Endometrium (tissue), 2 donors: ENCODE measurements at regions not wholly inside any gene's neighbourhood (a gene's known extent, or its start where the extent isn't known, plus 50 kb on each side); places are given as distances from the start of the nearest gene placed in this dataset.
"Not testable (repeated sequence)": the region's sequence is repeated elsewhere in the genome, so short reads cannot be mapped to it uniquely, and the experiment has no call there.

ENCODE experiments used
- FAIRE-seq: peaks from 2 replicates; lab custom pipeline; 2012; peaks lifted over from hg19 to GRCh38; lab: Jason Lieb, UNC
- donor health status: control.
- donor health status: control.

GRCh38 chr16:72455743-72456659 lies 284.0 kb upstream of the PMFBP1 start:
- FAIRE-seq: no peak

- not testable (repeated sequence) for FAIRE-seq
These were observed 281.9 kb upstream of the PMFBP1 start for GRCh38 chr16:72453856-72454255.

- no peak for FAIRE-seq
These were observed 272.7 kb upstream of the PMFBP1 start for GRCh38 chr16:72444696-72445095.

DNA sequence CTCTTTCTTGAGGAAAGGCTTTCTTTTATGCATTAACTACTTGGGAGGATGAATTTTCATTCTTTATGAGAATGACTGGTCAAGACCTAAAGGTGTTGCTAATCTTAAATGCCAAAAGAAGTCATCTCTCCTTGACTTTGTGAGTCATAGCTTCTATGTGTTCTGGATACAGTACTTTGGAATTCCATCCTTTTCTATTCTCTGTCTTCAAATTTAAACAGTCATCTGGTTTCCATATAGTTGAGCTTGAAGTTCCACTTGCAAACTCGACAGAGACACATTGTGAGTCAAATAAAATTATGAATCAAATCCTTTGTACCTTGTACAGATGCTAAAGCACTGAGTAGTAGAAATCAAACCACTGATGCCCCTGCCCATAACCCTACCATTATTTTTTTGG lies 271.9 kb upstream of the PMFBP1 start:
- no peak for FAIRE-seq

DNA sequence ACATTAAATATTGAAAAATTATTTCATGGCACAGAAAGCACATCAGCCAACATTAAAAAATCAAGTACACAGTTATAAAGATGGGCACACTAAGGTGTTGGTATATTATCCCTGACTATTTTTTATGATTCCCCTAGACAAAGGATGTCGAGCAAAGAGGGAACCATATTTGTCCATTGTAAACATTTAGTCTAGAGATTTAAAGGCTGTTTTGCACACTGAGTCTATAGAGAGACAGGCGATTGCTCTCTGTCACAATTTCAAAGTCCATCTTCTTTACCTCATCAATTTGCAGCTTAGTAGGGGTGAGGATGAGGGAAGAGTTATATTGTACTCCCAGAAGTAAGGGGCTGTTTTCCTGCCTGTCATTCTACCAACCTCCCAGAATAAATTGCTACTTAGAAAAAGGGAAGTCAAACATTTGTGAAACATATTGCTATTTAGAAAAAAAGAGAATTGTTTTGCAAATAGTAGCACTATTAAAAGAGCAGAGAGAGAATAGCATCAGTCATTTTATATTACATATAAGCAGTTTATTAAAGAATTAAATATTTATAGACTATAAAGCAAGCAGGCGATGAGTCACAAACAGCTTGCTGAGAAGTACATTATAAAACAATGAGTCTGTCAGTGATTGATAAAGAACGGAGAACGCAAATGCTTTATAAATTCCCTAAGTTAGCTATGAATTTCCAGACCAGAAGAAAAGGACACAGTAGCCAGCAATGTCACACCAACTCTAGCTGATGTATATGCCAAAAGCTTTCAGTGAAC lies 270.6 kb upstream of the PMFBP1 start:
- no peak for FAIRE-seq

GRCh38 chr16:72437891-72438290 lies 265.9 kb upstream of the PMFBP1 start:
- FAIRE-seq: no peak

DNA sequence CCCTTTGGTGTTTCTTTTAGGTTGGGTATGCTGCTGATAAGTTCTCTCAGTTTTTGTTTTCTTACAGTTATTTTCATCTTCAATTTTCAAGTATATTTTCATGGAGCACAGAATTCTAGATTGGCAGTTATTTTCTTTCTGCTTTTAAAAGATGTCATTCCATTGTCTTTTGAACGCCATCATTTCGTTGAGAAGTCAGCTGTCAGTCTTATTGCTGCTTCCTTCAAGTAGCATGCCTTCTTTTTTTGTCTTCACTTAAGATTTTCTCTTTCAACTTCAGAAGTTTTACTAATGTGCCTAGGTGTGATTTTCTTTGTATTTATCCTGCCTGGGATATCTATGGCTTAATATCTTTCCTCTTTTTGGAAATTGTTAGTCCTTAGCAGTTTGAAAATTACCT lies 262.2 kb upstream of the PMFBP1 start:
- no peak for FAIRE-seq

DNA sequence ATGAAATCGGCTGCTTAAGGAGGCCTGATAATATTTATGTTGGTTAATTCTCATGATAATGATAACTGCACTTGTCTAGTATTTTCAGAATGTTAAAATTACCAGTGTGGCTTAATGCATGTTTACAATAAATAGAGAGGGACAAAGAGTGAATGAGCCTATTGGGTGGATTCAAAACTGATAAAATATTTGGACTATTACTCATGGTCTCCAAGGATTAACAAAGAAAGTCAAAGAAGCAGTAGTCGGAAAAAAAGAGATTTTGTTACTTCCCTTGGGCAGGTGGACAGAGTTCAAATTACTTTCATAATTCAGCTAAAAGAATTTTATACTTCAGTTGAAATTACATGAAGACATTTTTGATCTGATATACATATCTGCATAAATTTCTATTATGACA lies 258.2 kb upstream of the PMFBP1 start:
- no peak for FAIRE-seq

GRCh38 chr16:72429671-72430081 lies 257.7 kb upstream of the PMFBP1 start:
- FAIRE-seq: no peak

DNA sequence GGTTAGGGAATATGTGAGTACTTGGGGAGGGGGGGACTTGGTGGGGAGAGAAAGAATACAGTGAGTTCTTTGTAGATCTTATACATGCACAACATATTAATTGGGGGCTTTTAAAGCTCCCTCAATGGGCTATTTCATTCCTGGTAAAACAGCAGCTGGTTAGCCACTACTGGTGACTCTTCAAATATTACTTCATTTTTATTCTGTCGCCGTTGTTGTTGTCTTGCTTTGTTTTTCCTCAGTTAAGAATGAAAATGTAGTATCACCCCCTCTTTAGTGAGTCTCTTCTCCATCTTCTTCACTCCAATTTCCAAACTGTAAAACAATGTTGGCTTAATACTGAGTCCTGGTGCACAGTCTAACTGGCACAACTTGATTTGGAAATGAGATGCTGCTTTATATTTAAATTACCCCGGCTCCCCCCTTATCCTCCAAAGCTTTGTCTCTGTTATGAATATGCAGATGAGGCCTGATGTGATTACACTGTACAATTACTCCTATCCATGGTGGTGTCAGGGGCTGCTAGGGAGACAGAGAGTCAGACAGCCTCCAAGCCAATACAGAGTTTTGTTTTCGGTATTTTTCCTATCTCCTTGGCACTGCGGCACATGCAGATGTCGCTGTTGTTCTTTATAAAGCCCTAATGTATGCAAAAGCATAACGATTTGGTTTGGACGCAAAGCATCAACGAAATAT lies 256.9 kb upstream of the PMFBP1 start:
- no peak for FAIRE-seq

- no peak for FAIRE-seq
These were observed 255.9 kb upstream of the PMFBP1 start for GRCh38 chr16:72427783-72428331.

GRCh38 chr16:72427051-72427782 lies 255.3 kb upstream of the PMFBP1 start:
- FAIRE-seq: no peak

- FAIRE-seq: no peak
These were observed 254.4 kb upstream of the PMFBP1 start for GRCh38 chr16:72426386-72426785.

DNA sequence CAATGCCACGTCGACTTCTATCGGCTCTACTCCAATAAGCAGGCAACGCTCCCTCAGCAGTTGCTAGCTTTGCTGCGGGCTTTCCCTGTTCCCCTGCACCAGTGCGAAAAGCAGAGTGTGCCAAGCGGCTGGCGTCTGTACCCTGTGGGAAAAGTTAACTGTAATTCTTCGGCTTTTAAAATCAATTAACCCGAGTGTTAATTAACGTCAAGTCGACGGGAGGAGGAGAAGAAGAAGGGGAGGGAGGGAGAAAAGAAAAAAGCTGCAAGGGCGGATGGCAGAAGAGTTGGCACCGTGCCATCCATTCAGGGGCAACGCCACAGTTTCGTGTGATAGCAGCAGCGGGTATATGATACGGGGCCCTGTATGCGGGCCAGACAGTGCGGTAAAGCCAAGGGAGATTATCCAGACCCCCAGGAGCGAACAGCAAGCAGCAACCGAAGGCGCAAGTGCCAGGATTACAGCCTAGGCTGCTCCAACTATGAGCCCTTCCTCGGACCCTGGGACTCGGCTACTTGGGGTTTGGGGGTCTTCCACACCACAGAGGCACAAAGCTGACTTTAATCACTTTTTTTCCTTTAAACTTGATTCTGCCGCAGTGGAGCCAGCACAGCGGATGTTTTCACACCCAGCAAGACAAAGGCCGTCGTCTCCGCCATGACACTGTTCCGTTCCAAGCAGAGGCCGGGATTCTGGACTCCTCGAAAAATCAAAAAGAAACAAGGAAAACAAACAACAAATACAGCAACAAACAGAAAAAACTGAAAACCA lies 253.8 kb upstream of the PMFBP1 start:
- no peak for FAIRE-seq

- FAIRE-seq: no peak
These were observed 252.8 kb upstream of the PMFBP1 start for GRCh38 chr16:72424757-72425156.

DNA sequence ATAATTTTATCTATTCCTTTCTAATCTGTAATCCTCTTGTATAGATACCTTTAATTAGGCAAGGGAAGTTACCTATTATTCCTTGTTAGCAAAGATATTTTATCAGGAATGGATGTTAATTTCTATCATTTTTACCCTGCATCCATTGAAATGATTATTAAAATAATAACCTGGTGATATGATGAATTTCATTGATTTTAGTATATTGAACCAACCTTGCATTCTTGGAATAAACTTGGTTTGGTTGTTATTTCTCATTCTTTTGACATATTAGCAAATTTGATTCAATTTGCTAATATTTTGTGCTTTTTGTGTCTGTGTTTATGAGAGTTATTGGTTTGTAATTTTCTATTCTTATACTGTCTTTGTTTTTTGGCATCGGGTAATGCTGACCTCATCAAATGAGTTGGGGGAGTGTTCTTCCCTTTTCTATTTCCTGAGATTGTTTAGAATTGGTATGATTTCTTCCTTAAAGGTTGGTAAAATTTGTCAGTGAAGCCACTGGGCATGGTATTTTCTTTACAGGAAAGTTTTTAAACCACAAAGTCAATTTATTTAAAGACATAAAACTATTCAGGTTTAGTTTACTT lies 250.4 kb upstream of the PMFBP1 start:
- no peak for FAIRE-seq

DNA sequence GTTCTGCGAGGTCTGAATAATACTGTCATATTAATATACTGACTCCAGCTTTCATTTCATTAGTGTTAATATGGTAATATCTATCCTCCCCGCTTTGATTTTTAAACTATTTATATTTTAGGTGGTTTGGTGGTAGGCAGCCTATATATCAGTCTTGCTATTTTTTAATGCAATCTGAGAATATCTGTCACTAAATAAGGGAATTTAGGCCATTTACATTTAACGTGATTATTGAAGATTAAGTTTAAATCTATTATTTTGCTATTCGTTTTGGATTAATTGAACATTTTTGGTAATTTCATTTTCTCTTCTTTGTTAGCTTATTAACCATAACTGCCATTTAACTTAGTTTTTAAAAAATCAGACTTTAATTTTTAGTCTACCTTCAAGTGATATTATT lies 247.7 kb upstream of the PMFBP1 start:
- FAIRE-seq: no peak

GRCh38 chr16:72415379-72415778 lies 243.4 kb upstream of the PMFBP1 start:
- no peak for FAIRE-seq

- no peak for FAIRE-seq
These were observed 238.5 kb upstream of the PMFBP1 start for GRCh38 chr16:72410492-72410891.

GRCh38 chr16:72409423-72409822 lies 237.5 kb upstream of the PMFBP1 start:
- FAIRE-seq: no peak

DNA sequence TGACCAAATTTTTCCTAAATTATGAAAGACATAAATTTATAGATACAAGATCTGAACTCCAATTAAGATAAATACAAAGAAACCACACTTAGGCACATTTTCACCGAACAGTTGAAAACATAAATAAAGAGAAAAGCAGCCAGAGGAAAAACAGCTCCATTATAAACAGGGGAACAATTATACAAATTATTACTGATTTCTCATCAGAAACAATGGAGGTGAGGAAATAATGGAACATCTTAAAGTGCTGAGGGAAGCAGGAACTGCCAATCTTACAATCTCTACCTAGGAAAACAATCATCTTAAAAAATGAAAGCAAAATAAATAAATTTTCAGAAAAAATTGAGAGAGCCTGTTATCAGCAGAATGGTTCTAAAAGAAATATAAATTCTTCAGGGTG lies 234.4 kb upstream of the PMFBP1 start:
- FAIRE-seq: no peak
